ENCODE measurements at regions not wholly inside any gene's neighbourhood (a gene's known extent, or its start where the extent isn't known, plus 50 kb on each side); places are given as distances from the start of the nearest gene placed in this dataset.

DNA sequence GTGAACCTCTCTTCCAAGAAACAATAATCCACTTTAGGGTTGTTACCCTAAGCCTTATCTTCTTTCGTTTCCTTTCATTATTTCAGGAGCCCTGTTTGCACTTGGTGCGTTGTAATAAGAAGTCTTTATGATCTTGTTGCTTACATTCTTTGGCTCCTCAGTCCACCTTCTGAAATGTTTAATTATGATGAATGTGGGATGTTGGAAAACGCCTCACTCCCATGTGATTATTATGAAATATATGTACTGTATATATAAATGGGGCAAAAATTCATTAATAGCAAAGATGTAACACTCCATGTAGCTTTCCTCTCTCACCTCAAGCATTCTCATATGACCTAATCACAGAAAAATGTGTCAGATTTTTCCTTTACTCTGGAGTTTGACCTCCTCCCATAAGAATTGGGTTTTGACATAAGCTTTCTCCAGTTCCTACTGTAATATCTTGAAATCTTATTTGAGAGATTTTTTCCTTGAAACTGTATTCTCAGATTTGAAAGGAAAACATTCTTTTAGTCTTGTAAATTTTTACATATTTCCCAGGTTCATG, 397.2 kb upstream of the FANCL start:
- H3K4me3 ChIP-seq (ENCODE audit: low read length in 2 of 2) = no peak overlapping the region
- no peaks in the 10 kb centered on the region for H3K9me3 ChIP-seq (ENCODE audit: control insufficient read depth, low read length)
- WGBS, 2 donors = 7 to 22% methylated on average over 3 of the region's 3 CpGs
- intact Hi-C loops (cut with DNase I) = no loop called here
- no peaks in the 10 kb centered on the region for H3K36me3 ChIP-seq (ENCODE audit: control insufficient read depth in 1 of 2, insufficient read depth in 2 of 2, low read length in 1 of 2)
- no peak for ATAC-seq (ENCODE audit: low FRiP score)
- no peak for DNase-seq
- no peak overlapping the region for H3K27ac ChIP-seq (ENCODE audit: low read depth in 1 of 2, low read length in 2 of 2)
- no peaks in the 10 kb centered on the region for H3K4me1 ChIP-seq (ENCODE audit: control insufficient read depth in 1 of 2, insufficient read depth in 2 of 2, low read length in 2 of 2)
- no peaks in the 10 kb centered on the region for H3K27me3 ChIP-seq (ENCODE audit: control insufficient read depth in 1 of 2, insufficient read depth in 2 of 2, low read length in 1 of 2)

- Histone ChIP-seq H3K27ac (ENCODE audit: low read depth in 1 of 2, low read length in 2 of 2) (no peak overlapping the region), H3K9me3 (ENCODE audit: control insufficient read depth, low read length) (no peaks in the 10 kb centered on the region), H3K27me3 (ENCODE audit: control insufficient read depth in 1 of 2, insufficient read depth in 2 of 2, low read length in 1 of 2) (no peaks in the 10 kb centered on the region), H3K4me3 (ENCODE audit: low read length in 2 of 2) (no peak overlapping the region), H3K4me1 (ENCODE audit: control insufficient read depth in 1 of 2, insufficient read depth in 2 of 2, low read length in 2 of 2) (no peaks in the 10 kb centered on the region), H3K36me3 (ENCODE audit: control insufficient read depth in 1 of 2, insufficient read depth in 2 of 2, low read length in 1 of 2) (no peaks in the 10 kb centered on the region)
- no peak for DNase-seq
- 91 to 94% methylated on average over 4 of the region's 4 CpGs for WGBS, 2 donors
- no peak for ATAC-seq (ENCODE audit: low FRiP score)
- intact Hi-C loops (cut with DNase I) = no loop called here
These were observed 395.7 kb upstream of the FANCL start for GRCh38 chr2:58636872-58637271.

- Histone ChIP-seq H3K27me3 (ENCODE audit: control insufficient read depth in 1 of 2, insufficient read depth in 2 of 2, low read length in 1 of 2) (no peaks in the 10 kb centered on the region), H3K36me3 (ENCODE audit: control insufficient read depth in 1 of 2, insufficient read depth in 2 of 2, low read length in 1 of 2) (no peaks in the 10 kb centered on the region), H3K4me1 (ENCODE audit: control insufficient read depth in 1 of 2, insufficient read depth in 2 of 2, low read length in 2 of 2) (no peaks in the 10 kb centered on the region), H3K27ac (ENCODE audit: low read depth in 1 of 2, low read length in 2 of 2) (no peak overlapping the region), H3K9me3 (ENCODE audit: control insufficient read depth, low read length) (no peaks in the 10 kb centered on the region), H3K4me3 (ENCODE audit: low read length in 2 of 2) (no peak overlapping the region)
- intact Hi-C loops (cut with DNase I) = no loop called here
- DNase-seq (no peak), ATAC-seq (ENCODE audit: low FRiP score) (no peak)
- 87 to 88% methylated on average over 5 of the region's 5 CpGs for WGBS, 2 donors
These were observed 394.8 kb upstream of the FANCL start for GRCh38 chr2:58635801-58636375.

GRCh38 chr2:58634653-58635370, 393.7 kb upstream of the FANCL start:
- Histone ChIP-seq H3K36me3 (ENCODE audit: control insufficient read depth in 1 of 2, insufficient read depth in 2 of 2, low read length in 1 of 2) (no peaks in the 10 kb centered on the region), H3K27ac (ENCODE audit: low read depth in 1 of 2, low read length in 2 of 2) (no peak overlapping the region), H3K4me1 (ENCODE audit: control insufficient read depth in 1 of 2, insufficient read depth in 2 of 2, low read length in 2 of 2) (no peaks in the 10 kb centered on the region), H3K27me3 (ENCODE audit: control insufficient read depth in 1 of 2, insufficient read depth in 2 of 2, low read length in 1 of 2) (no peaks in the 10 kb centered on the region), H3K9me3 (ENCODE audit: control insufficient read depth, low read length) (no peaks in the 10 kb centered on the region), H3K4me3 (ENCODE audit: low read length in 2 of 2) (no peak overlapping the region)
- DNase-seq (no peak), ATAC-seq (ENCODE audit: low FRiP score) (no peak)
- intact Hi-C loops (cut with DNase I) = no loop called here
- WGBS, 2 donors = 66 to 67% methylated on average over 4 of the region's 4 CpGs

DNA sequence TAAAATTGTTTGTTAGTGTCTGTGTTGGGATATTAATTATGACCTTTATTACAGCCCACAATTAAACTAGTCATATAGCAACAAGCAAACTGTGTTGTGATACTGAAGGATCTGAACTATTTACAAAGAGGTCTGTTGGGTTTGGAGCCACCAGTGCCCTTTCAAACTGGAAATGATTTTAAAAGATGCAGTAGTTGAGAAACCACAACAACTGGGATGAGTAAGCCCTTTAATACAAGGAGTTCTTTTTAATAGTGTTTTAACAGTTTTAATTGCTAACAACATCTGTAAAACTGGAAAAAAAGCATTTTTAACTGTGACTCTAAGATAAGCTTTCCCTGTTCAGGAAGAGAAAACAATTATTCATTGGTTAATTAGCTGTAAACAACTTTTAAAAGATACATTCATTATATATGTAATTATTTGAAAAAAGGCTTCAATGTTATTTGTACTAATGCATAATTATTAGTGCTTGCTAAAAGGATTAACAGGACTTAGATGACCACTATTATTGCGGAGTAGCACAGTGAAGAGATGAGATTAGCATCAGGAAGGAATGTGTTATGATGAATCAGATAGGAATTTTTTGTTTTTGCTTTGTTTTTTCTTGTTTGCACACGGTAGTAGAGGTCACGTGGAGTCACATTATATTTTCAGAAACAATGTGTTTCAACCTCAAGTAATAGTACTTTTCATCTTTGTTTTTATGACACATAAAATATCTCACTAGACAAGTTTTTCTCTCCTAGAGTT, 392.7 kb upstream of the FANCL start:
- 31 to 34% methylated on average over 3 of the region's 3 CpGs for WGBS, 2 donors
- Histone ChIP-seq H3K4me1 (ENCODE audit: control insufficient read depth in 1 of 2, insufficient read depth in 2 of 2, low read length in 2 of 2) (no peaks in the 10 kb centered on the region), H3K4me3 (ENCODE audit: low read length in 2 of 2) (no peak overlapping the region), H3K9me3 (ENCODE audit: control insufficient read depth, low read length) (no peaks in the 10 kb centered on the region), H3K36me3 (ENCODE audit: control insufficient read depth in 1 of 2, insufficient read depth in 2 of 2, low read length in 1 of 2) (no peaks in the 10 kb centered on the region), H3K27me3 (ENCODE audit: control insufficient read depth in 1 of 2, insufficient read depth in 2 of 2, low read length in 1 of 2) (no peaks in the 10 kb centered on the region), H3K27ac (ENCODE audit: low read depth in 1 of 2, low read length in 2 of 2) (no peak overlapping the region)
- no peak for ATAC-seq (ENCODE audit: low FRiP score)
- intact Hi-C loops (cut with DNase I) = no loop called here
- no peak for DNase-seq

GRCh38 chr2:58631986-58632385, 390.9 kb upstream of the FANCL start:
- DNase-seq = no peak
- intact Hi-C loops (cut with DNase I) = no loop called here
- H3K36me3 ChIP-seq (ENCODE audit: control insufficient read depth in 1 of 2, insufficient read depth in 2 of 2, low read length in 1 of 2) = no peaks in the 10 kb centered on the region
- ATAC-seq (ENCODE audit: low FRiP score) = no peak
- no peak overlapping the region for H3K4me3 ChIP-seq (ENCODE audit: low read length in 2 of 2)
- H3K27me3 ChIP-seq (ENCODE audit: control insufficient read depth in 1 of 2, insufficient read depth in 2 of 2, low read length in 1 of 2) = no peaks in the 10 kb centered on the region
- H3K4me1 ChIP-seq (ENCODE audit: control insufficient read depth in 1 of 2, insufficient read depth in 2 of 2, low read length in 2 of 2) = no peaks in the 10 kb centered on the region
- H3K27ac ChIP-seq (ENCODE audit: low read depth in 1 of 2, low read length in 2 of 2) = no peak overlapping the region
- no peaks in the 10 kb centered on the region for H3K9me3 ChIP-seq (ENCODE audit: control insufficient read depth, low read length)
- WGBS, 2 donors = 92 to 95% methylated on average over 1 of the region's 1 CpG

DNA sequence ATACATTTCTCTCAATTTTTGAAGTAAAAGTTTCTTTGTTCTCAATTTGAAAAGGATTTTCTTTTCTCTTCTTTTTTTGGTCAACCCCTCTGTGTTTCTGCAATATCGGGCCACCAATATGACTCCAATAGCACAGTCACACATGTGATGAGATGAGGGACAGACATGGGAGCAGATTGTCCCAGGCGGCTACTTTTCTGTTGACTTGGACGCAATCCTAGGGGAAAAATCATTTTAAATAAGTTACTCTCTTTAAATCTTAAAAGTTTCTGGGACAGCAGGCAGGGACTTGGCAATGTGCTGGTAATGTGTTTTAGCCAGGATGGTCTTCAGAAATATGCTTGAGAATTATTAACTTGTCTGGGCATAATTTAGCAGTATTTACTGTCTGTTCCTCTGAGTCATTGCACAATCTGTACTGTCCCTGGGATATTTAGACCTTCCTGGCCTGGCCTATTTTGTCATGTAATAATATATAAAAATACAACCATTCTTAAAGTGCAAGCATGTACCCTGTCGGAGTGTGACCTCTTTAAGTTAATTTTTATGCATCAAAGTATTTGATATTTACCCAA, 388.5 kb upstream of the FANCL start:
- H3K4me3 ChIP-seq (ENCODE audit: low read length in 2 of 2) = no peak overlapping the region
- intact Hi-C loops (cut with DNase I) = no loop called here
- no peaks in the 10 kb centered on the region for H3K9me3 ChIP-seq (ENCODE audit: control insufficient read depth, low read length)
- ATAC-seq (ENCODE audit: low FRiP score) (no peak), DNase-seq (no peak)
- H3K4me1 ChIP-seq (ENCODE audit: control insufficient read depth in 1 of 2, insufficient read depth in 2 of 2, low read length in 2 of 2) = no peaks in the 10 kb centered on the region
- 85 to 88% methylated on average over 4 of the region's 4 CpGs for WGBS, 2 donors
- H3K27ac ChIP-seq (ENCODE audit: low read depth in 1 of 2, low read length in 2 of 2) = no peak overlapping the region
- no peaks in the 10 kb centered on the region for H3K36me3 ChIP-seq (ENCODE audit: control insufficient read depth in 1 of 2, insufficient read depth in 2 of 2, low read length in 1 of 2)
- no peaks in the 10 kb centered on the region for H3K27me3 ChIP-seq (ENCODE audit: control insufficient read depth in 1 of 2, insufficient read depth in 2 of 2, low read length in 1 of 2)

DNA sequence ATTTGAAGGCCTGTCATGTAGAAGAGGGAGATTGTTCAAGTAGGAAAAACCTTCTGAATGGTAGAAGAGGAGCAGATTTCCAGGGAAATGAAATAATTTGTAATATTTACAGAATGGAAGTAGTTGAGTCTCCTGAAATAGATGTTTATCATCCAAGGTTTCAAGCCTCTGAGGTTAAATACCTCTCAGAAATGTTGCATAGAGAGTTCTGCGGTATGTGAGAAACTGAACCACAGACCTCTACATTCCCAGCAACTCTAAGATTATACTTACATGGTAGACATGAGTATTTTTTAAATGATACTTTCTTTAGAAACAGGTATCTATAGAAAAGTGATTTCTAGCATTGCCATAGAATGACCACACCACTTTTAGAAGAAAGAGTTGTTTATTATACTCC, 379.8 kb upstream of the FANCL start:
- intact Hi-C loops (cut with DNase I) = no loop called here
- H3K36me3 ChIP-seq (ENCODE audit: control insufficient read depth in 1 of 2, insufficient read depth in 2 of 2, low read length in 1 of 2) = no peaks in the 10 kb centered on the region
- H3K4me3 ChIP-seq (ENCODE audit: low read length in 2 of 2) = no peak overlapping the region
- no peaks in the 10 kb centered on the region for H3K9me3 ChIP-seq (ENCODE audit: control insufficient read depth, low read length)
- DNase-seq = no peak
- H3K27ac ChIP-seq (ENCODE audit: low read depth in 1 of 2, low read length in 2 of 2) = no peak overlapping the region
- 94 to 100% methylated on average over 1 of the region's 1 CpG for WGBS, 2 donors
- H3K4me1 ChIP-seq (ENCODE audit: control insufficient read depth in 1 of 2, insufficient read depth in 2 of 2, low read length in 2 of 2) = no peaks in the 10 kb centered on the region
- ATAC-seq (ENCODE audit: low FRiP score) = no peak
- no peaks in the 10 kb centered on the region for H3K27me3 ChIP-seq (ENCODE audit: control insufficient read depth in 1 of 2, insufficient read depth in 2 of 2, low read length in 1 of 2)
